ENCODE measurements at regions not wholly inside any gene's neighbourhood (a gene's known extent, or its start where the extent isn't known, plus 50 kb on each side); places are given as distances from the start of the nearest gene placed in this dataset.

DNA sequence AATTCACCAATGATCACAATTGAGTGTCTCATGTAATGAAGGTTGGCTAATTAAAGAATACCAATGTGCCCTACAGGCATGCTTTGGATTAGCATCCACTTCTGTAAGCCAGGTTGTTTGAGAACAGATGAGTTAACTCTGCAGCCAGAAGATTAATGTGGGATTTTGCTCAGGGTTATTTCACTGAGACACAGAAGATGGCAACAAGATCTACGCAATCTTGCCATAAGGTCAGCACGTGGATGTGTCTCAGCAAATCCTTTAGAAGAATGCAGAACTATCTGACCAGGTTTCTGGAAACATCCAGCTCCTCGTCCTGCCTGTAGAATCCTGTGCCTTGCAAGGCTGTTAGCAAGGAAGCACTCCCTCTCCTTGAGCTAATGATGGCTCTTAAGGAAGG is 532.6 kb upstream of the AMELY start:
- TF ChIP-seq, protein P1, sequence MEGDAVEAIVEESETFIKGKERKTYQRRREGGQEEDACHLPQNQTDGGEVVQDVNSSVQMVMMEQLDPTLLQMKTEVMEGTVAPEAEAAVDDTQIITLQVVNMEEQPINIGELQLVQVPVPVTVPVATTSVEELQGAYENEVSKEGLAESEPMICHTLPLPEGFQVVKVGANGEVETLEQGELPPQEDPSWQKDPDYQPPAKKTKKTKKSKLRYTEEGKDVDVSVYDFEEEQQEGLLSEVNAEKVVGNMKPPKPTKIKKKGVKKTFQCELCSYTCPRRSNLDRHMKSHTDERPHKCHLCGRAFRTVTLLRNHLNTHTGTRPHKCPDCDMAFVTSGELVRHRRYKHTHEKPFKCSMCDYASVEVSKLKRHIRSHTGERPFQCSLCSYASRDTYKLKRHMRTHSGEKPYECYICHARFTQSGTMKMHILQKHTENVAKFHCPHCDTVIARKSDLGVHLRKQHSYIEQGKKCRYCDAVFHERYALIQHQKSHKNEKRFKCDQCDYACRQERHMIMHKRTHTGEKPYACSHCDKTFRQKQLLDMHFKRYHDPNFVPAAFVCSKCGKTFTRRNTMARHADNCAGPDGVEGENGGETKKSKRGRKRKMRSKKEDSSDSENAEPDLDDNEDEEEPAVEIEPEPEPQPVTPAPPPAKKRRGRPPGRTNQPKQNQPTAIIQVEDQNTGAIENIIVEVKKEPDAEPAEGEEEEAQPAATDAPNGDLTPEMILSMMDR (IDR thresholded peaks at IDR 0.05; ENCODE audit: borderline replicate concordance, extremely low read depth, low read length, poor library complexity, severe bottlenecking), result no peak
- no peak for TF ChIP-seq EZH2 (IDR thresholded peaks at IDR 0.05; ENCODE audit: borderline replicate concordance, low read depth, low read length, severe bottlenecking)
